Lower leg skin (tissue), 4 donors: ENCODE measurements at regions not wholly inside any gene's neighbourhood (a gene's known extent, or its start where the extent isn't known, plus 50 kb on each side); places are given as distances from the start of the nearest gene placed in this dataset.

Source experiments
- DNase-seq, 2 donors: peaks; one replicate each; pipeline ENCODE4 v3.0.0-alpha.2; 2019; ENCODE audit warnings: low spot score in 2 of 2
- H3K4me3 ChIP-seq: fragments of 200-600 bp; sonication (generic); 2 replicates; pipeline ENCODE4 v1.5.1; 2017; ENCODE audit warnings: mild to moderate bottlenecking, low read depth; ENCODE audit not compliant: poor library complexity, severe bottlenecking
- POLR2A ChIP-seq, 2 donors: fragments of 450-650 bp; IDR thresholded peaks; one replicate each; pipeline ENCODE4 v1.6.1; 2016 to 2017; ENCODE audit warnings: antibody characterized with exemption in 2 of 2, mild to moderate bottlenecking in 1 of 2, moderate library complexity in 1 of 2
- WGBS, 2 donors: methylation state at CpG; one replicate each; pipeline ENCODE4 v1.1.5; 2018; 5-methylcytosine and 5-hydroxymethylcytosine counted together
- intact Hi-C: fragments of 100-400 bp; cut with DNase I; formaldehyde crosslinking; loops from one replicate; pipeline ENCODE4 v1.15.0; 2023; ENCODE audit warnings: low total_unique reads
- TF ChIP-seq, protein P1 (sequence below), 3 donors: fragments of 450-650 bp; IDR thresholded peaks; one replicate each; pipeline ENCODE4 v1.5.1; 2016; ENCODE audit warnings: antibody characterized with exemption in 3 of 3, mild to moderate bottlenecking in 3 of 3, moderate library complexity in 2 of 3

DNA sequence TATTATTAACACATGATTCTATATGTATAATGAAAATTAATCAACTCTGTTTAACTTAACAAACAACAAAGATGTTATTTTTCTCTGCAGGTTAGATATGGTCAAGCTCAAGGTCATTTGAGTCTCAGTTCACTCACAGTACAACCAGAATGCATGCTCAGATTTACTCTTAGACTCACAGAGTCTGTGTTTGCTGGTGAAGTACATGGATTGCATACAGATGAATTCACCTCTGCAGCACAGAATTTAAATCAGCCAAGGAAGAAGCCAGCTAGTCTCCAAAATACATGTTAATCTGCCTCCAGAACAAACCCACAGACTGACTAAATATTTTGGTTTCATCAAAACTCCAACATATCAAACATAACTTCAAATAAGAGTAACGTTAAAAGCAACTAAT is 424.5 kb downstream of the RAD51AP2 start:
- no peak for DNase-seq
- H3K4me3 ChIP-seq = no peak overlapping the region
- WGBS, 2 donors = 63 to 64% methylated on average over 1 of the region's 1 CpG
- TF ChIP-seq, protein P1, sequence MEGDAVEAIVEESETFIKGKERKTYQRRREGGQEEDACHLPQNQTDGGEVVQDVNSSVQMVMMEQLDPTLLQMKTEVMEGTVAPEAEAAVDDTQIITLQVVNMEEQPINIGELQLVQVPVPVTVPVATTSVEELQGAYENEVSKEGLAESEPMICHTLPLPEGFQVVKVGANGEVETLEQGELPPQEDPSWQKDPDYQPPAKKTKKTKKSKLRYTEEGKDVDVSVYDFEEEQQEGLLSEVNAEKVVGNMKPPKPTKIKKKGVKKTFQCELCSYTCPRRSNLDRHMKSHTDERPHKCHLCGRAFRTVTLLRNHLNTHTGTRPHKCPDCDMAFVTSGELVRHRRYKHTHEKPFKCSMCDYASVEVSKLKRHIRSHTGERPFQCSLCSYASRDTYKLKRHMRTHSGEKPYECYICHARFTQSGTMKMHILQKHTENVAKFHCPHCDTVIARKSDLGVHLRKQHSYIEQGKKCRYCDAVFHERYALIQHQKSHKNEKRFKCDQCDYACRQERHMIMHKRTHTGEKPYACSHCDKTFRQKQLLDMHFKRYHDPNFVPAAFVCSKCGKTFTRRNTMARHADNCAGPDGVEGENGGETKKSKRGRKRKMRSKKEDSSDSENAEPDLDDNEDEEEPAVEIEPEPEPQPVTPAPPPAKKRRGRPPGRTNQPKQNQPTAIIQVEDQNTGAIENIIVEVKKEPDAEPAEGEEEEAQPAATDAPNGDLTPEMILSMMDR (IDR thresholded peaks at IDR 0.05) = no peak
- no peak for TF ChIP-seq POLR2A (IDR thresholded peaks at IDR 0.05)
- intact Hi-C loops = no loop called here

DNA sequence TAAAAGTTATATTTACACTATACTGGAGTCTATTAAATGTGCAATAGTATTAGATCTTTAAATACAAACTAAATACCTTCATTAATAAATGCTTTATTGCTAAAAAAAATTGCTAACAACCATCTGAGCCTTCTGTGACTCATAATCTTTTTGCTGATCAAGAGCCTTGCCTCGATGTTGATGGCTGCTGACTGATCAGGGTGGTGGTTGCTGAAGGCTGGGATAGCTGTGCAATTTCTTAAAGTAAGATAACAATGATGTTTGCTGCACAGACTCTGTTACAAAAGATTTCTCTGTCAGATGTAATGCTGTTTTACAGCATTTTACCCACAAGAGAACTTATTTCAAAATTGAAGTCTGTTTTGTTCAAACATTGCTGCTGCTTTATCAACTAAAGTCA is 421.4 kb upstream of the CYRIA start:
- no peak for DNase-seq
- intact Hi-C loops = no loop called here
- H3K4me3 ChIP-seq = no peak overlapping the region
- WGBS, 2 donors = 39 to 41% methylated on average over 1 of the region's 1 CpG
- TF ChIP-seq POLR2A (IDR thresholded peaks at IDR 0.05) = no peak
- TF ChIP-seq, protein P1 (IDR thresholded peaks at IDR 0.05) = no peak

DNA sequence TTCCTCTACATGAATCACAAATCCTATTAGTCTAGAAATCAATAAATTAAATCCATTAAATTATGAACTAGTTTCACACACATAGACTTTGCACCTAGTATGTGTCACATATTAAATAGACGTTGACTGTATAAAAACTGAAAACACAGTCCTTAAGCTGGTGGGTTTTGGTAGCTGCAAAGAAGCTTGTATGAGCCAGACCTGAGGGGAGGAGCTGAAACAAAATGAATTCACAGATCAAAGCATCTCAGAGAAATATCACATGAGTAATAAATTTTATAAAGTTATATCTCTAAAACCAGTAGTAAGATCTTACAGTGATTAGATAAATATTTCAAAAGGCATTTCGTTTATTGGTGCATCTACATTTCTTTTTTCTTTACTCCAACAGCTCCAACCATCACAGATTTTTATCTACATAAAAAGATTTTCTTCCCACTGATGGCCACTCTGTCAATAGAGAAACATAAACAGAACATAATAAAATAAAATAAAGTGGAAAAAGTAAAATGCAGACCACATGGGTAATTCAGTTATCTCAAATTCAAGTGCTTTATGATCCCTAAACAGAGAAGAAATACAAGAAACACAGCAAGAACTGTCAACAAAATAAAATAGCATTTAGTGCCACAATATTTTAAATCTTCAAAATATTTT is 420.0 kb upstream of the CYRIA start:
- intact Hi-C loops = no loop called here
- 54 to 59% methylated on average over 2 of the region's 2 CpGs for WGBS, 2 donors
- TF ChIP-seq POLR2A (IDR thresholded peaks at IDR 0.05) = no peak
- TF ChIP-seq, protein P1 (IDR thresholded peaks at IDR 0.05) = no peak
- no peak for DNase-seq
- no peak overlapping the region for H3K4me3 ChIP-seq

DNA sequence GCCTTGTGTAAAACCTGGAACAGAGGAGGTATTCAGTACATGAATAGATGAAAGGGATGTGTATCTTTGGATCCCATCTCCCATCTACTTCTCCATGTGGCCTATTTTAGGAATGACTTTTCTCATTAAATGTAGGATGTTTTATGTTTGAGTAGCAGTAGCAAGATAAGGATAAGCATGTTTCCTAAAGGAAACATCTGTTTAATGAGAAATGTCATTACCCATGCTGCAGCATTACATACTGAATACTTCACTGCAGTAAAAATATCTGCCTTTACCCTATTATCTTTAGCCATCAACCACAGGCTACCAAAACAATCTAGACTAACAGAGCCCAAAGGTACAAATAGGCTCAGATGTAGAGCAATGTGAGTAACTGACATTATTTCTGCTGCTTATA is 419.2 kb upstream of the CYRIA start:
- H3K4me3 ChIP-seq = no peak overlapping the region
- TF ChIP-seq, protein P1 (IDR thresholded peaks at IDR 0.05) = no peak
- no peak for TF ChIP-seq POLR2A (IDR thresholded peaks at IDR 0.05)
- intact Hi-C loops = no loop called here
- no peak for DNase-seq

DNA sequence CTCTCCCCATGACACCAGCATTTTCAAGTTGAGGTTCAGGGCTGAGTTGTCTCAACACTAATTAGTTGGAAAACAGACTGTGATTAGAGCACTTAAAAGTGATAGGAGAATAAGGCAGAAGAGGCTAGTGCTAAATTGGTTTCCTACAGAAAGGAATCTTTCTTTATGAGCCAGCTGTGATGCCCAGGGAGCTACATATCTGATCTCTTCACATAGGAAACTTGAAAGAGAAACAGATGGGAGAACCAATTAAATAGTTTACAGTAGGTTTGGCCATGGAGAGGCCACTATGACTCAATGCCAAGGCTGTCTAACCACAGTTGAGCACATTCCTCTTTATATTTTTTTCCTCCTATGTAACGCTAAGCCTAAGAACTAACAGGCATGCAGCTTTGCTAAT is 418.3 kb upstream of the CYRIA start:
- intact Hi-C loops = no loop called here
- H3K4me3 ChIP-seq = no peak overlapping the region
- no peak for DNase-seq
- TF ChIP-seq, protein P1 (IDR thresholded peaks at IDR 0.05) = no peak
- no peak for TF ChIP-seq POLR2A (IDR thresholded peaks at IDR 0.05)
- 56 to 63% methylated on average over 1 of the region's 1 CpG for WGBS, 2 donors

DNA sequence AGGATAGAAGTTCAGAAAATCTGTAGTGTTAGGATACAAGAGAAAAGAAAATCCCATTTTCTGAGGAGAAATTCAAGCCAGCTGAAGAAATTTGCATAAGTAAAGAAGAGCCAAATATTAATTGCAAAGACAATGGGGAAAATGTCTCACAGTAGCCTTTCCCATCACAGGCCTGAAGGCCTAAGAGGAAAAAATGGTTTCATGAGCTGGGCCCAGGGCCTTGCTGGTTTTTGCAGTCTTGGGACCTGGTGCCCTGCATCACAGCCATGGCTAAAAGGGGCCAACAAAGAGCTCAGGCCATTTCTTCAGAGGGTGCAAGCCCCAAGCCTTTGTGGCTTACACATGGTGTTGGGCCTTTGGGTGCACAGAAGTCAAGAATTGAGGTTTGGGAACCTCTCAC is 413.6 kb upstream of the CYRIA start:
- no peak for DNase-seq
- intact Hi-C loops = no loop called here
- TF ChIP-seq, protein P1 (IDR thresholded peaks at IDR 0.05) = no peak
- H3K4me3 ChIP-seq = no peak overlapping the region
